ENCODE measurements at regions not wholly inside any gene's neighbourhood (a gene's known extent, or its start where the extent isn't known, plus 50 kb on each side); places are given as distances from the start of the nearest gene placed in this dataset.

DNA sequence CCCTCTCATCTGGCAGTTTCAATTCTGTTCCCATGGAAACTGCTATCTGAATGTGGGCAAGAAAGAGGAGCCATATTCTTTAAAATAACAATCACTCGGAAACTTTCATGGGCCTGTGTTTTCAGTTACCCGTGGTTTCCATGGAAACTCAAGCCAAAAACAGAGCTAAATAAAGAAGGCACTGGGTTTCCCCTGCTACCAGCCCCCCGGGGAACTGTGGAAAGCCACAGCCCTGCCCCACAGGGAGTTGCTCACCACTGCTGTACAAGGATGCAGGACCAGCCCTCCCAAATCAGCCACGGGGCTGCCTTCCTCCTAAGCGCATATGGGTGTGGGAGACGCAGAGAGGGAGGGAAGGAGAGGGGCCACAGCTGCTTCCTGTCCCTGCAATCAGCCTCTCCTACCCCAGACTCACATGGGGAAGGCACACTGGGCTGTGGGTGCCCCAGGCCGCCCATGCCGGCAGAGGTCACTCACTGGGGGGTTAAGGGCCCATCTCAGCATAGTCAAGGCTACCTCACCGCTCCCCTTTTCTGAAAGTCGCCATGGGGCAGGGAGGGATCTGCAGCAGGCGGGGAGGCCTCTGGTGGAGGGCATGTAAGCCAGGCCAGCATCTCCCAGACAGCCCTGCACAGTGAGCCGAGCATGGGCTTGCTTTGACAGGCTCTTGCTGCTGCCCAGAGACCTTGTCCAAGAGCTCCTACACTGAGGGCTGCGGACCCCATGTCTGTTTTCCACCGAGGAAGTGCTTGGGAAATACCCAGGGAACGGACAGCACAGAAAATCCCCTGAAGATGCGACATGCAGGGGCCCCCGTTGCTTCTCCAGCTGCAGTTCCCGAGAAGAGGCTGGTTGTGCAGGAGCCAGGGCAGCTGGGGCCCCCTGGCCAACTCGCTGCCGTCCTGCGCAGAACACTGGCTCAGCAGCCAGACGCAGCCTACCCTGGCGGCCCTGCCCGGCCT lies 157.3 kb upstream of the PPP2R2D start:
- DNase-seq, result peak; percentile 82
- Histone ChIP-seq H3K4me3 (ENCODE audit: insufficient read depth, low read depth, low read length) (no peak overlapping the region), H3K27me3 (ENCODE audit: control insufficient read depth, insufficient read depth, low read length) (no peaks in the 10 kb centered on the region), H3K36me3 (replicated peaks; ENCODE audit: control insufficient read depth, insufficient read depth, low read length) (no peaks in the 10 kb centered on the region)

DNA sequence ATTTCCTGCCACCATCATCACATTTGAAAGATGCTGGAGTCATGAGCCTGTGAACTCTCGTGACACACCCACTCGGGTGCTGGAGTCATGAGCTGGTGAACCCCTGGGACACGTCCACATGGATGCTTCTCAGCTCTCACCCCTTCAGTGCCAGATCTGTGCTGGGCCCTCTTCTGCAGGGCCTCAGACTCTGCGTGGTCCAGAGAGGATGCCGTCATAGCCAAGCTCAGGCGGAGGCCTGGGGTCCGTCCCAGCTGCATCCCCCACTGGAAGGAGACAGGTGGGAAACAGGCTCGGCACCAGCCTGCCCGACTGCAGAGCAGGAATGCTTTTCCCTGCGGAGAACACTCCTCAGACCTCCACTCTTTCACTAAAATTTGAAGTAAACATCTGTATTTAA lies 156.5 kb upstream of the PPP2R2D start:
- no peak for DNase-seq

GRCh38 chr10:131745591-131745990 lies 155.2 kb upstream of the PPP2R2D start:
- DNase-seq, result no peak
- Histone ChIP-seq H3K4me3 (ENCODE audit: insufficient read depth, low read depth, low read length) (no peak overlapping the region), H3K27me3 (ENCODE audit: control insufficient read depth, insufficient read depth, low read length) (no peaks in the 10 kb centered on the region), H3K36me3 (replicated peaks; ENCODE audit: control insufficient read depth, insufficient read depth, low read length) (no peaks in the 10 kb centered on the region)

More for the DNA sequence above, 156.5 kb upstream of the PPP2R2D start:
- H3K4me3 ChIP-seq (ENCODE audit: insufficient read depth, low read depth, low read length), result no peak overlapping the region
- no peaks in the 10 kb centered on the region for H3K36me3 ChIP-seq (replicated peaks; ENCODE audit: control insufficient read depth, insufficient read depth, low read length)
- no peaks in the 10 kb centered on the region for H3K27me3 ChIP-seq (ENCODE audit: control insufficient read depth, insufficient read depth, low read length)

DNA sequence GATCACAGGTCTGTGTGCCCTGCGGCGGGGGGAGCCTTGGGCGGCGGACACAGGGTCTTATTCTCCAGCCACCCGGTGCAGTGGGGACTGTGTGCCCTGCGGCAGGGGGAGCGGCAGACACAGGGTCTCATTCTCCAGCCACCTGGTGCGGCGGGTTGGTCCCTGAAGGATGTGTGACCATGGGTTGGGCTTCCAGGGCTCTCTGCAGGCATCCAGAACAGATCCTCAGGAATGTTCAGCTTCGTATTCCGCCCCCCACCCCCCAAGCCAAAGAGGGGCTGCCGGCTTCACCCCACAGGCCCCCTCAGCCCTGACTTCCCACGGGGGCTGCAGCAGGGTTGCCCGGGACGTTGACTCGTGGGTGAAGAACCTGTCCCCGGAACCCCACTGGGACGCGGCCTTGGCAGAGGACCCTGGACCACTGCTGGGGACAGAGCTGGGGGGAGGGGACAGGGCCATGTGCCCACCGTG lies 154.5 kb upstream of the PPP2R2D start:
- Histone ChIP-seq H3K4me3 (ENCODE audit: insufficient read depth, low read depth, low read length) (no peak overlapping the region), H3K27me3 (ENCODE audit: control insufficient read depth, insufficient read depth, low read length) (no peaks in the 10 kb centered on the region), H3K36me3 (replicated peaks; ENCODE audit: control insufficient read depth, insufficient read depth, low read length) (no peaks in the 10 kb centered on the region)
- DNase-seq, result peak; percentile 56

DNA sequence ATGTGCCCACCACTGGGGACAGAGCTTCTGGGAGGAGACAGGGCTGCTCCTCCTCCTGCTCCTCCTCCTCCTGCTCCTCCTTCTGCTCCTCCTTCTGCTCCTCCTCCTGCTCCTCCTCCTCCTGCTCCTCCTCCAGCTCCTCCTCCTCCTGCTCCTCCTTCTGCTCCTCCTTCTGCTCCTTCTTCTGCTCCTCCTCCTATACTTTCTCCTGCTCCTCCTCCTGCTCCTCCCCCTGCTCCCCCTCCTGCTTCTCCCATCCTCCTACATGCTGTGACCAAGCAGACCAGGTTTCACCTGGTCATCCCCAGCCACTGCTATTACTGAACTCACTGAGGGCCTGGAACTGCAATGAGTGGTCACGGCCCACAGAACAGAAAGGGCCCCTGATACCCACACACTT lies 154.0 kb upstream of the PPP2R2D start:
- H3K27me3 ChIP-seq (ENCODE audit: control insufficient read depth, insufficient read depth, low read length), result no peaks in the 10 kb centered on the region
- no peaks in the 10 kb centered on the region for H3K36me3 ChIP-seq (replicated peaks; ENCODE audit: control insufficient read depth, insufficient read depth, low read length)
- H3K4me3 ChIP-seq (ENCODE audit: insufficient read depth, low read depth, low read length), result no peak overlapping the region
- DNase-seq, result peak; percentile 58

DNA sequence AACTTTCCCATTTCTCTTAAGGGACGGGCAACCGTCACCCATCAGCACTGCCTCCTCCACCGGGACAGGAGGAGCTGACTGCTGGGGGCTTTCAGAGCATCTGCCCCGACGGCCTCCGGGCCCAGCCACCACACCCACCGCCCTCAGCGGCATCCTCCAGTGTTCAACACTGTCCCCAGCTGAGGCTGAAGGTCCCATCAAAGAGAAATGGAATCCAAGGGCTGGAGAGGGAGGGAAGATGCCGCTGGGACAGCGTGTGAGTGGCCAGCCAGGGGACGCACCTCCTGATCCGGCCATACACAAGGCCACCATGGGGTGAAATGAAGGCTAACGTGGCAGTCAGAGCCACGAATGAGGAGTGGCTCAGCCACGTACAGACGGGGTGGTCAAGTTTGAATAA lies 153.6 kb upstream of the PPP2R2D start:
- H3K27me3 ChIP-seq (ENCODE audit: control insufficient read depth, insufficient read depth, low read length), result no peaks in the 10 kb centered on the region
- H3K4me3 ChIP-seq (ENCODE audit: insufficient read depth, low read depth, low read length), result no peak overlapping the region
- H3K36me3 ChIP-seq (replicated peaks; ENCODE audit: control insufficient read depth, insufficient read depth, low read length), result no peaks in the 10 kb centered on the region
- DNase-seq, result no peak

GRCh38 chr10:131747791-131748190 lies 153.0 kb upstream of the PPP2R2D start:
- no peak for DNase-seq
- H3K4me3 ChIP-seq (ENCODE audit: insufficient read depth, low read depth, low read length), result no peak overlapping the region

GRCh38 chr10:131748191-131748590 lies 152.6 kb upstream of the PPP2R2D start:
- no peaks in the 10 kb centered on the region for H3K36me3 ChIP-seq (replicated peaks; ENCODE audit: control insufficient read depth, insufficient read depth, low read length)
- H3K4me3 ChIP-seq (ENCODE audit: insufficient read depth, low read depth, low read length), result no peak overlapping the region
- no peak for DNase-seq
- H3K27me3 ChIP-seq (ENCODE audit: control insufficient read depth, insufficient read depth, low read length), result no peaks in the 10 kb centered on the region

More at GRCh38 chr10:131747791-131748190, 153.0 kb upstream of the PPP2R2D start:
- Histone ChIP-seq H3K27me3 (ENCODE audit: control insufficient read depth, insufficient read depth, low read length) (no peaks in the 10 kb centered on the region), H3K36me3 (replicated peaks; ENCODE audit: control insufficient read depth, insufficient read depth, low read length) (no peaks in the 10 kb centered on the region)

DNA sequence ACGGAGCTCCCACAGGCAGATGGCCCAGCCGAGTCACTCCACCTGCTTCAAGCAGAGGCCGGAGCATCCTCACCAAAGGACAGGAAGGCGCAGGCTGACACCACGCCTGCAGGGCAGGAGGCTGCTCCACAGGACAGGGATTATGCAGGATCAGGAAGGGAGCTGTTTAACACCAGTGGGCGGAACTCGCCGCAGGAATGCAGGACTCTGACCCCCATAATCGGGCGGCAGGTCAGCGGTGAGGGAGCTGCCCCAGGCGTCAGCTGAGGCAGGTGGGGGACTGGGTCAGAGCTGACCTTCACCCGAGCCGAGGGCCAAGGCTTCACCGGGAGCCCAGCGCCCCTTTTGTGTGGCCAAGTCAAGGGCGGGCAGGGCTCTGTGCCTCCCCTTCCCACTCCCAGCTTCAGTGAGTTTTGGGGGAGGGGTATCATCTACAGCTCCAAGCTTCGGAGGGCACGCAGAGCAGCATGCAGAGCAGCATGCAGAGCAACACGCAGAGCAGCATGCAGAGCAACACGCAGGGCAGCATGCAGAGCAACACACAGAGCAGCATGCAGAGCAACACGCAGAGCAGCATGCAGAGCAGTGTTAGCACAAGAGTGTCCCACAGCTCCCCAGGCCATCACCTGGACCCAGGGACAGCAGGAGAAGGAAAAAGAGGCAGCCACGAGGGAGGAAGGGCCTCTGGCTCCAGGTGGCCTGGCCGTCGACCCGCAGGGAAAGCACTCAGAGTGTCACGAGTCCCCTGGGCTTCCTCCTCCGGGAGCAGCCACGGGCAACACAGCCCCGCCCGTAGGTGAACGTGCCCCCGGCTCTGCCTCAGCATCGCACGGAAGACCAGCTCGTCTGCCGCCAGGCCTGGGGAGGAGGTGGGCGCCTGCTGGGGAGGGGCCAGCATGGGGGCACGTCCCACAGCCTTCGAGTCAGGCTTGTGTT lies 151.7 kb upstream of the PPP2R2D start:
- no peaks in the 10 kb centered on the region for H3K36me3 ChIP-seq (replicated peaks; ENCODE audit: control insufficient read depth, insufficient read depth, low read length)
- H3K4me3 ChIP-seq (ENCODE audit: insufficient read depth, low read depth, low read length), result no peak overlapping the region
- no peaks in the 10 kb centered on the region for H3K27me3 ChIP-seq (ENCODE audit: control insufficient read depth, insufficient read depth, low read length)
- DNase-seq, result peak; percentile 70

DNA sequence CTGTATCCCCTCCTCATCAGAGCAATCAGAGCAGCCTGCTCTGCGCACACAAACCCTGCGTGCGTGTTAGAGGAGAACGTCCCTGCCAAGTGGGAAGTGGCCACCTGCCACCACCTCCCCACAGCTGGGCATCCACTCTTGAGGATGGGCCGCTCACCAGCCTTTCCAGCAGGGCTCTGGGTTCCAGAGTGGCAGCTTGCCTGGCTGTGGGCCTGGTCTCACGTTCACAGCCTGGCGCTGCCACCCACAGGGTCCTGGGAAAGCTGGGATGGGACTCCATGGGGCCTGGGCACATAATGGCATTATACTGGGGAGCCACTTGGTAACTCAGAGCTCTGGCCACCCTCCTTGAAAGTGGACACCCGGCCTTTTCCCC lies 151.1 kb upstream of the PPP2R2D start:
- H3K36me3 ChIP-seq (replicated peaks; ENCODE audit: control insufficient read depth, insufficient read depth, low read length), result no peaks in the 10 kb centered on the region
- no peaks in the 10 kb centered on the region for H3K27me3 ChIP-seq (ENCODE audit: control insufficient read depth, insufficient read depth, low read length)
- no peak overlapping the region for H3K4me3 ChIP-seq (ENCODE audit: insufficient read depth, low read depth, low read length)
- DNase-seq, result no peak

- H3K27me3 ChIP-seq (ENCODE audit: control insufficient read depth, insufficient read depth, low read length), result no peaks in the 10 kb centered on the region
- H3K4me3 ChIP-seq (ENCODE audit: insufficient read depth, low read depth, low read length), result no peak overlapping the region
- no peaks in the 10 kb centered on the region for H3K36me3 ChIP-seq (replicated peaks; ENCODE audit: control insufficient read depth, insufficient read depth, low read length)
- DNase-seq, result peak; percentile 49
Observed at GRCh38 chr10:131750171-131750895, 150.5 kb upstream of the PPP2R2D start.

- no peaks in the 10 kb centered on the region for H3K36me3 ChIP-seq (replicated peaks; ENCODE audit: control insufficient read depth, insufficient read depth, low read length)
- no peaks in the 10 kb centered on the region for H3K27me3 ChIP-seq (ENCODE audit: control insufficient read depth, insufficient read depth, low read length)
- DNase-seq, result peak; percentile 53
- no peak overlapping the region for H3K4me3 ChIP-seq (ENCODE audit: insufficient read depth, low read depth, low read length)
Observed at GRCh38 chr10:131750973-131751826, 149.6 kb upstream of the PPP2R2D start.
